ENCODE measurements at regions not wholly inside any gene's neighbourhood (a gene's known extent, or its start where the extent isn't known, plus 50 kb on each side); places are given as distances from the start of the nearest gene placed in this dataset.
"Not testable (repeated sequence)": the region's sequence is repeated elsewhere in the genome, so short reads cannot be mapped to it uniquely, and the experiment has no call there.

DNA sequence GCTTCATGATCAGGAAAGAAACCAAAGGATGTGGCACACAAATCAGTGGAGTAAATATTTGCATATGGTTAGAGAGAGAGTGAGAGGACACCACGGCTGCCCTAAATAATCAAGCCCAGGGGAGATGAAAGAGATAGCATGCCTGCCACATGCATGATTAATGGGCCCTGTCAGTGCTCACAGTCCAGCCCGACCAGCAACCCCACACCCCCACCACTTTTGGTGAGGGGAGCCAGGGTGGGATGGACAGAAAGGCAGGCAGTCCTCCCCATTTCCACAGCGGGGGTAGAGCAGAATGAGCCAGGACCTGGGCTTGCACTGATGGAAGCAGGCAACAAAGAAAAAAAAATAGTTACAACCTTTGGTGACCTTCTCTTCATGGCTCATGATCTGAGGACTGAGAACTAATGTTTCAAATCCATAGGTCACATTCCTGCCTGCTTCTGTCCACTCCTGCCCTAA is 545.0 kb downstream of the ETS1 start:
- TF ChIP-seq, protein P1, sequence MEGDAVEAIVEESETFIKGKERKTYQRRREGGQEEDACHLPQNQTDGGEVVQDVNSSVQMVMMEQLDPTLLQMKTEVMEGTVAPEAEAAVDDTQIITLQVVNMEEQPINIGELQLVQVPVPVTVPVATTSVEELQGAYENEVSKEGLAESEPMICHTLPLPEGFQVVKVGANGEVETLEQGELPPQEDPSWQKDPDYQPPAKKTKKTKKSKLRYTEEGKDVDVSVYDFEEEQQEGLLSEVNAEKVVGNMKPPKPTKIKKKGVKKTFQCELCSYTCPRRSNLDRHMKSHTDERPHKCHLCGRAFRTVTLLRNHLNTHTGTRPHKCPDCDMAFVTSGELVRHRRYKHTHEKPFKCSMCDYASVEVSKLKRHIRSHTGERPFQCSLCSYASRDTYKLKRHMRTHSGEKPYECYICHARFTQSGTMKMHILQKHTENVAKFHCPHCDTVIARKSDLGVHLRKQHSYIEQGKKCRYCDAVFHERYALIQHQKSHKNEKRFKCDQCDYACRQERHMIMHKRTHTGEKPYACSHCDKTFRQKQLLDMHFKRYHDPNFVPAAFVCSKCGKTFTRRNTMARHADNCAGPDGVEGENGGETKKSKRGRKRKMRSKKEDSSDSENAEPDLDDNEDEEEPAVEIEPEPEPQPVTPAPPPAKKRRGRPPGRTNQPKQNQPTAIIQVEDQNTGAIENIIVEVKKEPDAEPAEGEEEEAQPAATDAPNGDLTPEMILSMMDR (IDR thresholded peaks at IDR 0.05; ENCODE audit: insufficient read depth, missing control alignments) = no peak
- FAIRE-seq (no peak), DNase-seq (ENCODE audit: insufficient read length, low spot score) (no peak)

GRCh38 chr11:128040603-128041002 is 546.8 kb downstream of the ETS1 start:
- TF ChIP-seq, protein P1 (IDR thresholded peaks at IDR 0.05; ENCODE audit: insufficient read depth, missing control alignments) = no peak
- DNase-seq (ENCODE audit: insufficient read length, low spot score) = no peak
- FAIRE-seq = no peak

- FAIRE-seq (no peak), DNase-seq (ENCODE audit: insufficient read length, low spot score) (no peak)
- TF ChIP-seq, protein P1 (IDR thresholded peaks at IDR 0.05; ENCODE audit: insufficient read depth, missing control alignments) = no peak
Measured at GRCh38 chr11:128039140-128040021, 548.0 kb downstream of the ETS1 start.

DNA sequence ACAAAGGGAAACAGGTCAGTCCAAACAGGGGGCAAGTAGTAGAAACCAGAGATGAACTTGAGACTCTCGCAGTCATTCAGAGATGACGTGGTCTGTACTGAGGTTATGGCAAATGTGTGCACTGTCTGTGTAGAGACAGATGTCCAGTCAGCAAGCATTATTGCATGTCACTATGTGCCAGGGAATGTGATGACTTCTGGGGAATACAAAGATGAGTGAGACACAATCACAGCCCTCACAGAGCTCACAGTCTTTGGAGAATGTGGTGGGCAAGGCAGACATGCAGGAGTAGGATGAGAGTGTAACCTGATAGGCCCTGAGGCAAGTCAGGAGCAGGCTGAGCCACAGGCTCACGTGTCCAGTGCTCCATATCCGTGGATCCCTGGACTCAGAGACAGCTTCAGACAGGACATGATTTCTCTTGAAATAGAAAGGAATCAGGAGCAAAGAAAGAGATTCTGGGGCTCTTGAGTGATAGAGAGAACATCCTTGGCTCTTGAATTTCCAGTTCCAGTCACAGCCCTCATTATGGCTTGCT is 550.7 kb downstream of the ETS1 start:
- FAIRE-seq = no peak
- TF ChIP-seq, protein P1 (IDR thresholded peaks at IDR 0.05; ENCODE audit: insufficient read depth, missing control alignments) = no peak
- DNase-seq (ENCODE audit: insufficient read length, low spot score) = no peak

DNA sequence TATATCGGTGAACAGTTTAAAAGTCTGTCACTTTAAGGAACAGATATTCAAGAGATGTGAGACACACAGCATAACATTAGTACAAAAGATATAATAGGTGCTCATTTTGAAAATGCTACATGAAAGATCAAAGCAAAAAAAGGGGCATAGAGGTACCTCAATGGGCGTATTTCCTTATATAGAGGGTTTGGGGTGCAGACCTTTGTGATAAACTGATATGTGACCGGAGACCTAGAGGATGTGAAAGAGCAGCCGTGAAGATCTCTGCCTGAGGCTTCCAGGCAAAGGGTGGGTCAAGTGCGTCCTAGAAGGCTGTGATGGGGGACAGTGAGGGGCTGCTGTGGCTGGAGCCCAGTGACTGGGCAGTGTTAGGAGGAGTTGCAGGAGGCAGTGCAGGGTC is 551.4 kb downstream of the ETS1 start:
- DNase-seq (ENCODE audit: insufficient read length, low spot score) = no peak
- TF ChIP-seq, protein P1 (IDR thresholded peaks at IDR 0.05; ENCODE audit: insufficient read depth, missing control alignments) = no peak
- FAIRE-seq = no peak

- not testable (repeated sequence) for FAIRE-seq
Measured at GRCh38 chr11:128031538-128032134, 555.7 kb downstream of the ETS1 start.

More at GRCh38 chr11:128031538-128032134, 555.7 kb downstream of the ETS1 start:
- DNase-seq (ENCODE audit: insufficient read length, low spot score) = not testable (repeated sequence)
- TF ChIP-seq, protein P1 (IDR thresholded peaks at IDR 0.05; ENCODE audit: insufficient read depth, missing control alignments) = peak; percentile 91
